C4-2B (cell line): ENCODE measurements at regions not wholly inside any gene's neighbourhood (a gene's known extent, or its start where the extent isn't known, plus 50 kb on each side); places are given as distances from the start of the nearest gene placed in this dataset.

Experiments
- H3K27ac ChIP-seq: fragments of 450-650 bp; 2 replicates; pipeline ENCODE4 v1.5.1; 2017
- CTCF ChIP-seq: fragments of 450-650 bp; conservative IDR thresholded peaks from 2 replicates; pipeline ENCODE4 v1.5.1; 2017; ENCODE audit warnings: mild to moderate bottlenecking
- ZFX ChIP-seq: fragments of 450-650 bp; IDR thresholded peaks from 2 replicates; pipeline ENCODE4 v1.6.1; 2017

GRCh38 chr7:13179775-13180523, 492.5 kb downstream of the ARL4A start:
- no peak overlapping the region for H3K27ac ChIP-seq
- TF ChIP-seq CTCF (no peak), ZFX (no peak)

GRCh38 chr7:13181216-13181615, 493.8 kb downstream of the ARL4A start:
- TF ChIP-seq CTCF (no peak), ZFX (no peak)
- H3K27ac ChIP-seq, result no peak overlapping the region

GRCh38 chr7:13185139-13185538, 497.7 kb downstream of the ARL4A start:
- TF ChIP-seq CTCF (no peak), ZFX (no peak)
- no peak overlapping the region for H3K27ac ChIP-seq

- TF ChIP-seq ZFX (no peak), CTCF (no peak)
- no peak overlapping the region for H3K27ac ChIP-seq
Observed at GRCh38 chr7:13188236-13188805, 500.9 kb downstream of the ARL4A start.

GRCh38 chr7:13188922-13189321, 501.5 kb downstream of the ARL4A start:
- TF ChIP-seq CTCF, result no peak
- no peak for TF ChIP-seq ZFX
- no peak overlapping the region for H3K27ac ChIP-seq

GRCh38 chr7:13189668-13190067, 502.2 kb downstream of the ARL4A start:
- TF ChIP-seq CTCF (no peak), ZFX (no peak)
- no peak overlapping the region for H3K27ac ChIP-seq

- TF ChIP-seq CTCF (no peak), ZFX (no peak)
- H3K27ac ChIP-seq, result no peak overlapping the region
Observed at GRCh38 chr7:13197501-13197900, 510.1 kb downstream of the ARL4A start.
